ENCODE measurements at regions not wholly inside any gene's neighbourhood (a gene's known extent, or its start where the extent isn't known, plus 50 kb on each side); places are given as distances from the start of the nearest gene placed in this dataset.

DNA sequence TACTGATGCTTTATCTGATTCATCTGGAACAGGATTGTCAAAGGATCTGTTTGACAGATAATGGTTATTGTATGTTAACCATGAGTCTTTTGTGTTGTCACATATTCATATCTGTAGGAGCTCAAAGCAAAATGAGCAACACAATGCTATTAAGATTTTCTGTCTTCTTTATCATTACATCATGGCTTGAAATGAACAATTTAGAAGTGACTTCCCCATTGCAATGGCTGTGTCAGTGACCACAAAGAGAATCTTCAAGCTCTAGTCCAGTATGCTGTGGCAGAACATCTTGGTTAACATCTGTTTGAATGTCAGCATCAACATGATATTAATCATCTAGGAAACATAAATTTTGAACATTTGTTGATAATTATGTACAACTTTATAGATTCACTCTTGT lies 1148.5 kb downstream of the PLA2G4A start:
- Histone ChIP-seq H3K36me3 (ENCODE audit: control insufficient read depth in 4 of 4, insufficient read depth in 3 of 4, low read depth in 1 of 4, low read length in 3 of 4) (no peaks in the 10 kb centered on the region), H3K4me3 (ENCODE audit: low read depth in 1 of 3, low read length in 3 of 3) (no peak overlapping the region), H3K4me1 (ENCODE audit: control insufficient read depth in 4 of 4, insufficient read depth in 4 of 4, low read length in 3 of 4) (no peaks in the 10 kb centered on the region), H3K27ac (ENCODE audit: low read depth in 1 of 2, low read length in 2 of 2) (no peak overlapping the region), H3K27me3 (ENCODE audit: control insufficient read depth in 4 of 4, insufficient read depth in 4 of 4, low read length in 3 of 4) (no peaks in the 10 kb centered on the region), H3K9ac (ENCODE audit: low read depth in 1 of 2, low read length in 2 of 2) (no peak overlapping the region), H3K9me3 (ENCODE audit: control insufficient read depth in 4 of 4, low read length in 3 of 4) (no peaks in the 10 kb centered on the region)
- TF ChIP-seq FOXA1 (IDR thresholded peaks at IDR 0.05): no peak
- no peak for TF ChIP-seq NR2F2 (IDR thresholded peaks at IDR 0.05)
- DNase-seq (ENCODE audit: low spot score): no peak

DNA sequence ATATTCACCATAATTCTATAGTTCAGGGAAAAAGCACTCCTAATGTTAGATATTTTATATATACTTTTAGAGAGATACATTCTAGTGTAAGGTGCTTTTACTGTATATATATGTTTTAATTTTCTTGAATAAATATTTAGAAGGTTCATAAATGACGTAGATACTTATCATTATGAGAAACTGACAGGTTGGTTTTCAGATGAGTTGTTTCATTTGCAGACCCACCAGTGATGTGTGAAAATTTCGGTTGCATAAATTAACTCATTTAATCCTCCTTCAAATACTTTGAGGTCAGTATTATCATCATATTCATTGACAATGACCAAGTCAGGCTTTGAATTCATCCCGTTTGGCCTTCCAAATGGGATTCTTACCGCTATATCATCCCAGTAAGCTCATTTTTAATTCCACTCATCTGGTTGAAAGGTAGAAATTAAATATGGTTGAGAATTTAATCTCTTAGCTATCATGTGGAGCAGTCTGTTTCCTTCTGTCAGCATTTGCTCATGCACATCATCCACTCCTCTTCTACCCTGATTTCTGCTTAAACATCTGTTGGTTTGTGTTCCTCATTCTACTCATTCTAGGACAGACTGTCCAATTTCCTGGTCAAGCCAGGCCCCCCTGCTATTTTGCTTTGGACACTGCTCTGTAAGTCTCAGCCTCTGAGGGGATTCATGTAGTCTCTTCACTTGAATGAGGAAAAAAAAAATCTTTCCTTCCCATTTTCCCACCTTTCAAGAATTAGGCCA lies 1156.6 kb downstream of the PLA2G4A start:
- no peak for DNase-seq (ENCODE audit: low spot score)
- Histone ChIP-seq H3K27ac (ENCODE audit: low read depth in 1 of 2, low read length in 2 of 2) (no peak overlapping the region), H3K9me3 (ENCODE audit: control insufficient read depth in 4 of 4, low read length in 3 of 4) (no peaks in the 10 kb centered on the region), H3K9ac (ENCODE audit: low read depth in 1 of 2, low read length in 2 of 2) (no peak overlapping the region), H3K4me3 (ENCODE audit: low read depth in 1 of 3, low read length in 3 of 3) (no peak overlapping the region), H3K36me3 (ENCODE audit: control insufficient read depth in 4 of 4, insufficient read depth in 3 of 4, low read depth in 1 of 4, low read length in 3 of 4) (no peaks in the 10 kb centered on the region), H3K4me1 (ENCODE audit: control insufficient read depth in 4 of 4, insufficient read depth in 4 of 4, low read length in 3 of 4) (peaks cover 0 to 5% (median 2%) of the 10 kb centered on the region in 4 donors), H3K27me3 (ENCODE audit: control insufficient read depth in 4 of 4, insufficient read depth in 4 of 4, low read length in 3 of 4) (no peaks in the 10 kb centered on the region)
- TF ChIP-seq RAD21 (IDR thresholded peaks at IDR 0.05) (no peak), YY1 (IDR thresholded peaks at IDR 0.05) (no peak), NR2F2 (IDR thresholded peaks at IDR 0.05) (no peak), SP1 (IDR thresholded peaks at IDR 0.05) (no peak), FOXA1 (IDR thresholded peaks at IDR 0.05) (no peak), RXRA (IDR thresholded peaks at IDR 0.05) (no peak), HNF4A (conservative IDR thresholded peaks at IDR 0.05) (no peak), TAF1 (conservative IDR thresholded peaks at IDR 0.05) (no peak), EGR1 (IDR thresholded peaks at IDR 0.05; ENCODE audit: low read depth in 2 of 2) (no peak), JUND (IDR thresholded peaks at IDR 0.05) (no peak)
- TF ChIP-seq, protein P1, sequence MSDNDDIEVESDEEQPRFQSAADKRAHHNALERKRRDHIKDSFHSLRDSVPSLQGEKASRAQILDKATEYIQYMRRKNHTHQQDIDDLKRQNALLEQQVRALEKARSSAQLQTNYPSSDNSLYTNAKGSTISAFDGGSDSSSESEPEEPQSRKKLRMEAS (IDR thresholded peaks at IDR 0.05): no peak
- TF ChIP-seq, protein P2, sequence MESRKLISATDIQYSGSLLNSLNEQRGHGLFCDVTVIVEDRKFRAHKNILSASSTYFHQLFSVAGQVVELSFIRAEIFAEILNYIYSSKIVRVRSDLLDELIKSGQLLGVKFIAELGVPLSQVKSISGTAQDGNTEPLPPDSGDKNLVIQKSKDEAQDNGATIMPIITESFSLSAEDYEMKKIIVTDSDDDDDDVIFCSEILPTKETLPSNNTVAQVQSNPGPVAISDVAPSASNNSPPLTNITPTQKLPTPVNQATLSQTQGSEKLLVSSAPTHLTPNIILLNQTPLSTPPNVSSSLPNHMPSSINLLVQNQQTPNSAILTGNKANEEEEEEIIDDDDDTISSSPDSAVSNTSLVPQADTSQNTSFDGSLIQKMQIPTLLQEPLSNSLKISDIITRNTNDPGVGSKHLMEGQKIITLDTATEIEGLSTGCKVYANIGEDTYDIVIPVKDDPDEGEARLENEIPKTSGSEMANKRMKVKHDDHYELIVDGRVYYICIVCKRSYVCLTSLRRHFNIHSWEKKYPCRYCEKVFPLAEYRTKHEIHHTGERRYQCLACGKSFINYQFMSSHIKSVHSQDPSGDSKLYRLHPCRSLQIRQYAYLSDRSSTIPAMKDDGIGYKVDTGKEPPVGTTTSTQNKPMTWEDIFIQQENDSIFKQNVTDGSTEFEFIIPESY (IDR thresholded peaks at IDR 0.05): no peak
- TF ChIP-seq, protein P3, sequence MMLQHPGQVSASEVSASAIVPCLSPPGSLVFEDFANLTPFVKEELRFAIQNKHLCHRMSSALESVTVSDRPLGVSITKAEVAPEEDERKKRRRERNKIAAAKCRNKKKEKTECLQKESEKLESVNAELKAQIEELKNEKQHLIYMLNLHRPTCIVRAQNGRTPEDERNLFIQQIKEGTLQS (IDR thresholded peaks at IDR 0.05): no peak
- TF ChIP-seq, protein P4, sequence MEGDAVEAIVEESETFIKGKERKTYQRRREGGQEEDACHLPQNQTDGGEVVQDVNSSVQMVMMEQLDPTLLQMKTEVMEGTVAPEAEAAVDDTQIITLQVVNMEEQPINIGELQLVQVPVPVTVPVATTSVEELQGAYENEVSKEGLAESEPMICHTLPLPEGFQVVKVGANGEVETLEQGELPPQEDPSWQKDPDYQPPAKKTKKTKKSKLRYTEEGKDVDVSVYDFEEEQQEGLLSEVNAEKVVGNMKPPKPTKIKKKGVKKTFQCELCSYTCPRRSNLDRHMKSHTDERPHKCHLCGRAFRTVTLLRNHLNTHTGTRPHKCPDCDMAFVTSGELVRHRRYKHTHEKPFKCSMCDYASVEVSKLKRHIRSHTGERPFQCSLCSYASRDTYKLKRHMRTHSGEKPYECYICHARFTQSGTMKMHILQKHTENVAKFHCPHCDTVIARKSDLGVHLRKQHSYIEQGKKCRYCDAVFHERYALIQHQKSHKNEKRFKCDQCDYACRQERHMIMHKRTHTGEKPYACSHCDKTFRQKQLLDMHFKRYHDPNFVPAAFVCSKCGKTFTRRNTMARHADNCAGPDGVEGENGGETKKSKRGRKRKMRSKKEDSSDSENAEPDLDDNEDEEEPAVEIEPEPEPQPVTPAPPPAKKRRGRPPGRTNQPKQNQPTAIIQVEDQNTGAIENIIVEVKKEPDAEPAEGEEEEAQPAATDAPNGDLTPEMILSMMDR (IDR thresholded peaks at IDR 0.05; ENCODE audit: low read depth, low read length, missing input control): no peak
- TF ChIP-seq, protein P5, sequence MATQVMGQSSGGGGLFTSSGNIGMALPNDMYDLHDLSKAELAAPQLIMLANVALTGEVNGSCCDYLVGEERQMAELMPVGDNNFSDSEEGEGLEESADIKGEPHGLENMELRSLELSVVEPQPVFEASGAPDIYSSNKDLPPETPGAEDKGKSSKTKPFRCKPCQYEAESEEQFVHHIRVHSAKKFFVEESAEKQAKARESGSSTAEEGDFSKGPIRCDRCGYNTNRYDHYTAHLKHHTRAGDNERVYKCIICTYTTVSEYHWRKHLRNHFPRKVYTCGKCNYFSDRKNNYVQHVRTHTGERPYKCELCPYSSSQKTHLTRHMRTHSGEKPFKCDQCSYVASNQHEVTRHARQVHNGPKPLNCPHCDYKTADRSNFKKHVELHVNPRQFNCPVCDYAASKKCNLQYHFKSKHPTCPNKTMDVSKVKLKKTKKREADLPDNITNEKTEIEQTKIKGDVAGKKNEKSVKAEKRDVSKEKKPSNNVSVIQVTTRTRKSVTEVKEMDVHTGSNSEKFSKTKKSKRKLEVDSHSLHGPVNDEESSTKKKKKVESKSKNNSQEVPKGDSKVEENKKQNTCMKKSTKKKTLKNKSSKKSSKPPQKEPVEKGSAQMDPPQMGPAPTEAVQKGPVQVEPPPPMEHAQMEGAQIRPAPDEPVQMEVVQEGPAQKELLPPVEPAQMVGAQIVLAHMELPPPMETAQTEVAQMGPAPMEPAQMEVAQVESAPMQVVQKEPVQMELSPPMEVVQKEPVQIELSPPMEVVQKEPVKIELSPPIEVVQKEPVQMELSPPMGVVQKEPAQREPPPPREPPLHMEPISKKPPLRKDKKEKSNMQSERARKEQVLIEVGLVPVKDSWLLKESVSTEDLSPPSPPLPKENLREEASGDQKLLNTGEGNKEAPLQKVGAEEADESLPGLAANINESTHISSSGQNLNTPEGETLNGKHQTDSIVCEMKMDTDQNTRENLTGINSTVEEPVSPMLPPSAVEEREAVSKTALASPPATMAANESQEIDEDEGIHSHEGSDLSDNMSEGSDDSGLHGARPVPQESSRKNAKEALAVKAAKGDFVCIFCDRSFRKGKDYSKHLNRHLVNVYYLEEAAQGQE (IDR thresholded peaks at IDR 0.05): no peak
- 91% methylated on average over 4 of the region's 4 CpGs for WGBS

Data from liver (tissue), 8 donors.